Common myeloid progenitor, CD34-positive (primary cell): ENCODE measurements at regions not wholly inside any gene's neighbourhood (a gene's known extent, or its start where the extent isn't known, plus 50 kb on each side); places are given as distances from the start of the nearest gene placed in this dataset.

ENCODE experiments used
- CTCF ChIA-PET: fragments of 350-600 bp; sonication (Branson Sonifier 250); formaldehyde crosslinking; loops from one replicate; lab custom pipeline; 2021; ENCODE audit warnings: antibody characterized with exemption; lab: Charles Lee
- POLR2A ChIA-PET: fragments of 350-600 bp; sonication (Branson Sonifier 250); formaldehyde crosslinking; loops from one replicate; lab custom pipeline; 2021; ENCODE audit warnings: antibody characterized with exemption; lab: Charles Lee
- DNase-seq, 3 donors: peaks; one replicate each; pipeline versions ENCODE4 v3.0.0 to v3.0.0-alpha.2; 2013
- H3K27ac ChIP-seq, 2 experiments: 1 replicate in 1 of 2; 2 replicates in 1 of 2; pipeline ENCODE4 v1.7.0; 2013; ENCODE audit warnings: inconsistent platforms in 2 of 2, low read length in 2 of 2, mild to moderate bottlenecking in 2 of 2, low read depth in 1 of 2, moderate library complexity in 1 of 2; ENCODE audit not compliant: severe bottlenecking in 2 of 2, insufficient read depth in 1 of 2, poor library complexity in 1 of 2
- H3K27me3 ChIP-seq, 5 experiments: replicated peaks in 2 of 5; 1 replicate in 3 of 5; 2 replicates in 2 of 5; pipeline versions ENCODE4 v1.6.1 to v1.7.0; 2013; ENCODE audit warnings: low read length in 4 of 5, mild to moderate bottlenecking in 2 of 5, moderate library complexity in 2 of 5, inconsistent platforms in 1 of 5; ENCODE audit not compliant: insufficient read depth in 5 of 5, control insufficient read depth in 4 of 5
- H3K36me3 ChIP-seq, 4 experiments: 1 replicate in 2 of 4; 2 replicates in 2 of 4; pipeline versions ENCODE4 v1.6.1 to v1.7.0; 2013; ENCODE audit warnings: low read length in 3 of 4, control low read depth in 1 of 4, mild to moderate bottlenecking in 1 of 4; ENCODE audit not compliant: control insufficient read depth in 4 of 4, insufficient read depth in 4 of 4
- H3K4me1 ChIP-seq, 4 experiments: 1 replicate in 3 of 4; 2 replicates in 1 of 4; pipeline versions ENCODE4 v1.6.1 to v1.7.1; 2013; ENCODE audit warnings: low read length in 3 of 4, mild to moderate bottlenecking in 3 of 4, control low read depth in 1 of 4, inconsistent platforms in 1 of 4, moderate library complexity in 1 of 4; ENCODE audit not compliant: control insufficient read depth in 4 of 4, insufficient read depth in 4 of 4; ENCODE audit errors: control extremely low read depth in 1 of 4
- H3K4me3 ChIP-seq, 7 experiments: 1 replicate in 4 of 7; 2 replicates in 3 of 7; pipeline versions ENCODE4 v1.5.1 to v1.7.0; 2013; ENCODE audit warnings: mild to moderate bottlenecking in 7 of 7, low read length in 6 of 7, moderate library complexity in 6 of 7, inconsistent platforms in 2 of 7, low read depth in 2 of 7, control low read depth in 1 of 7; ENCODE audit not compliant: insufficient read depth in 4 of 7, control insufficient read depth in 1 of 7; ENCODE audit errors: extremely low read depth in 1 of 7
- H3K9me3 ChIP-seq, 5 experiments: 1 replicate in 4 of 5; 2 replicates in 1 of 5; pipeline versions ENCODE4 v1.6.1 to v1.7.1; 2013; ENCODE audit warnings: low read length in 4 of 5, mild to moderate bottlenecking in 2 of 5, inconsistent platforms in 1 of 5, low read depth in 1 of 5, moderate library complexity in 1 of 5; ENCODE audit not compliant: control insufficient read depth in 4 of 5, insufficient read depth in 2 of 5; ENCODE audit errors: control extremely low read depth in 1 of 5
- WGBS: methylation state at CpG from one replicate; pipeline ENCODE4 v1.1.5; 2013; ENCODE audit not compliant: insufficient coverage; 5-methylcytosine and 5-hydroxymethylcytosine counted together

DNA sequence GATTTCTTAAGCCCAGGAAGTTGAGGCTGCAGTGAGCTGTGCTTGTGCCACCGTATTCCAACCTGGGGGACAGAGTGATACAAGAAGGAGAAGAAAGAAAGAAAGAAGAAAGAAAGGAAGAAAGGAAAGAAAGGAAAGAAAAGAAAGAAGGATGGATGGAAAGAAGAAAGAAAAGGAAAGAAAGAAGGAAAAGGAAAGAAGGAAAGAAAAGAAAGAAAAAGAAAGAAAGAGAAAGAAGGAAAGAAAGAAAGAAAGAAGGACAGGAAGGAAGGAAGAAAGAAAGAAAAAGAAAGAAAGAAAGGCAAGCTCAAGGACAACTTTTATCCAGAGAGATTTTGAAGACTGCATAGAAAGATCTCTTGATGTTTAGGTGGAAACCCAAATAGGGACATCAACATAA is 120.7 kb downstream of the GMNC start:
- WGBS = 92% methylated on average over 1 of the region's 1 CpG
- no peaks in the 10 kb centered on the region for H3K36me3 ChIP-seq
- no peaks in the 10 kb centered on the region for H3K9me3 ChIP-seq
- DNase-seq = no peak
- no peak overlapping the region for H3K27ac ChIP-seq
- no peak overlapping the region for H3K4me3 ChIP-seq
- ChIA-PET POLR2A (no interaction called here), CTCF (no interaction called here)
- no peaks in the 10 kb centered on the region for H3K4me1 ChIP-seq
- H3K27me3 ChIP-seq = no peaks in the 10 kb centered on the region

DNA sequence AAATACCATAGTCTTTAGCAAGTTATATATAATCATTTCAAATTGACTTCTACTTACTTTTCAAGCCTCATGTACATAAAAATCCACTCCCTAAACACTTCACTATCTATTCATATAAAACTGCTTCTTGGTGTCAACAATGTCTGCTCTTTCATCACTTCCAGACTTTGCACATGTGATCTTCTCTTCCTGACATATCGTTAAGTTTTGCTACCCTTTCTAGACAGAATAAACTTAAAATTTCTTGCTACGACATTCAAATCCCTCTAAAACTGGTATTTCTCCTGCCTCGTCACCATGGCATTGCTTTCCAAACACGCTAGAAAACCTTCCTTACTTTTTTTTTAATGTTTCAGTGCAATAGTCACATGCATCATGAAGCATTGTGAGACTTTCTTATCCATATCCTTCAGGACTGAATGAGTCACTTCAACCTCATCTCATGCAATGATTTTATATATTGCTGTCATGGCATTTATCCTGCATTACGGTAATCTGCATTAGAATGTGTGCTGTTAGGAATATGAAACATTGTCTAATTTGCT is 122.8 kb downstream of the GMNC start:
- Histone ChIP-seq H3K27me3 (no peaks in the 10 kb centered on the region), H3K36me3 (no peaks in the 10 kb centered on the region), H3K9me3 (no peaks in the 10 kb centered on the region), H3K4me1 (no peaks in the 10 kb centered on the region), H3K27ac (no peak overlapping the region), H3K4me3 (no peak overlapping the region)
- 97% methylated on average over 4 of the region's 5 CpGs for WGBS
- no peak for DNase-seq
- ChIA-PET POLR2A (no interaction called here), CTCF (no interaction called here)

DNA sequence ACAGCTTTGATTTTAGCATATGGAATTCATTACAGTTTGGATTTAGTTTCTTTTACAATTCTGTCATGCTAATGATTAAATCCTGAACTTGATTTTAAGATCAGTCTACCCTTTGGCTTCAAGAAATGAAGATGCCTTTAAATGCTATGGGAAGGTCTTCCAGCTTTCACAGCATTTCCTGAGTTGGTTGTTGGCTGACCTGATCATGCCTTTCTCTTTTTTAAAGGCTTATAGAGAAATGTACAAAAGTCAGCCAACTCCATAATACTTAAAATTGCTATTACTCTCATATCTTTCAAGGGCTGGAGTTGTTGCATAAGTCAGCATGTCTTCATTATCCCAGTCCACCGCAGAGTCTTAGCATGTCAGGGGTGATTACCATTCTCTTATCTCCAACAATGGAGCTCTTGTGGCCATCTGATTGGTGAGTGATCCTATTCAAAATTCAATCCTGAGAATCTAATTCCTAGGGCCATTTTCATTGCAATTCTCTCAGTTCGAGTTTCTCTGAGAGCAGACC is 123.8 kb downstream of the GMNC start:
- CTCF ChIA-PET = no interaction called here
- Histone ChIP-seq H3K36me3 (no peaks in the 10 kb centered on the region), H3K27me3 (no peaks in the 10 kb centered on the region), H3K4me3 (no peak overlapping the region), H3K27ac (no peak overlapping the region), H3K9me3 (no peaks in the 10 kb centered on the region), H3K4me1 (no peaks in the 10 kb centered on the region)
- no peak for DNase-seq
- POLR2A ChIA-PET = no interaction called here
- WGBS = 100% methylated on average over 1 of the region's 2 CpGs

DNA sequence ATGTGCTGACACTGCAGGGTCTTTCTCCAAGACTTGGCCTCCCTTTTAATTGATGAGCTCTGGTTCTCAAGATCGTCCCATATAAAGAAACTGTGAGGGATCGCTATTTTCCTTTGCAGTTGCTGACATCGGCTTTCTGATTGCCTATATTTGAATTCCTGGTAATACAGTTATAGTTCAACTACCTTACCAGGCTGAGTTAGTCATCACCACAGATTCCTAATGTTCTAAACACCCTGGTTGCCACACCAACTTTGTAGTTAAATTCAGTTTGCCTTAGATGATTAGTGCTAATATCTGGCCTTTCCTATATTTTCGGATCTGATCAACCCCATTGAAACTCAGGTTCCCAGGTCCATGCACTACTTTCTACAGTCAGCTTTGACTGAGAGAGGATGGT is 125.0 kb downstream of the GMNC start:
- POLR2A ChIA-PET = no interaction called here
- Histone ChIP-seq H3K27ac (no peak overlapping the region), H3K36me3 (no peaks in the 10 kb centered on the region), H3K9me3 (no peaks in the 10 kb centered on the region), H3K4me3 (no peak overlapping the region), H3K4me1 (no peaks in the 10 kb centered on the region), H3K27me3 (no peaks in the 10 kb centered on the region)
- DNase-seq = no peak
- CTCF ChIA-PET = no interaction called here
- WGBS = 100% methylated on average over 2 of the region's 4 CpGs

DNA sequence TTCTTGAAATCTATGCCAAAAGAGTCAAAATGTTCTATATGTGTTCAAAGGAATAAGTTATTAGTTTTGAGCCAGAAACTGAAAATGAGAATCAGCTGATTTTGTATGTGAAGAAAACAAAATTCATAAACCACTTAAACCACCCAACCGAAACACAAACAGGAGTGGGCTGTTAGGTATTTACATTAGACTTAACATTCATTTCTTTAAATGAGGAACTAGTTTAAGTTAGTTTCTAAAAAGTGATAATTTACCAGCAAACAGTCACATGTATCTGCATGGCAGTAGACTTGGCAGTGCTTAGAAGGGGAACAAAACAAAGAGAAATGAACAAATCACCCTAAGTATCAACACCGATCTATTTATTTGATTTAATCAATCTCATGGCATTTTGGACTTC is 128.0 kb downstream of the GMNC start:
- H3K4me3 ChIP-seq = no peak overlapping the region
- ChIA-PET POLR2A (no interaction called here), CTCF (no interaction called here)
- H3K4me1 ChIP-seq = no peaks in the 10 kb centered on the region
- WGBS = no CpG with 5 or more reads among the region's 2 CpGs
- no peak for DNase-seq
- H3K27me3 ChIP-seq = no peaks in the 10 kb centered on the region
- H3K9me3 ChIP-seq = no peaks in the 10 kb centered on the region
- no peak overlapping the region for H3K27ac ChIP-seq
- H3K36me3 ChIP-seq = no peaks in the 10 kb centered on the region

DNA sequence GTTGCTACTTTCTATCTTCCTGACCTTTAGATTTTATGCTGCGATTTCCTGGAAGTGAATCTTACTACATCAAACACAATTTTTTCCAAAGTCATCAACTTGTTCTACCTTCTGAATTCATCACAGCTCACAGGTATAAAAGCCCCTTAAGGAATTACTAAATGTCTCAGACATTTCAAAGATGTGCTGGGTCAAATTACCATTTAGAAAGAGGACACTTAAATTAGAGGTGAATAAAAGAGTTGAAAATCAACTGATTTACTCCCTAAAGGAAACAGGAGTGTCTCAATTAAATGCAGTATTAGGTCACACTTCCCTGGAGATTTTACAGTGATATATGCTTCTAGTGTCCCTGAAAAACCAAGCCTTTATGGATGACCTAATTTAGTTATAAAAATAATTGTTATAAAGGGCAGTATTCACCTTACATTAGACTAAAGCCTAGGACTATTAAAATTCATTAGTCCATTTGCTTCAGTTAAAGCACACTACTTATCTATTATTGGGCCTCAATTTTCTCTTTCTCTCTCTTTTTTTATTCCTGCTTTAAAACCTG is 128.8 kb downstream of the GMNC start:
- 40% methylated on average over 1 of the region's 1 CpG for WGBS
- H3K4me1 ChIP-seq = no peaks in the 10 kb centered on the region
- ChIA-PET POLR2A (no interaction called here), CTCF (no interaction called here)
- H3K27me3 ChIP-seq = no peaks in the 10 kb centered on the region
- no peak overlapping the region for H3K4me3 ChIP-seq
- H3K9me3 ChIP-seq = no peaks in the 10 kb centered on the region
- no peaks in the 10 kb centered on the region for H3K36me3 ChIP-seq
- DNase-seq = no peak
- H3K27ac ChIP-seq = no peak overlapping the region

DNA sequence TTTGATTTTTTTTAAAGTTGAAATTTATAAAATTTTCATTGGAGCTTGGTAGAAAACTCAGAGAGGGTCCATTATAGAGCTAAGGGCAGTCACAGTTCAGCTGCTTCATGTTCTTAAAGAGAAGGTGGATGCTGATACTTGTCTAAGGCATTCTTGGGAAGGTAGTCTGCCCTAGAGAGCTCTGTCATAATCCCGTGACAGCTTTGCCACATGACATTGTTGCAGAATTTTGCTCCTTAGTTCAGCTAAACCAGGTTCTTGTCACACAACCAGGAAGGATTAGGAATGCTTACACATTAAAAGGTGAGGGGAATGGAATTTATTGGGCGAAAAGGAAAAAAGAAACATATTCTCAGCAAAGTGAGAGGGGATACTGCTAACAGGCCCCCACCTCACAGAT is 130.9 kb downstream of the GMNC start:
- DNase-seq = no peak
- 100% methylated on average over 2 of the region's 2 CpGs for WGBS
- H3K27ac ChIP-seq = no peak overlapping the region
- H3K4me1 ChIP-seq = no peaks in the 10 kb centered on the region
- H3K36me3 ChIP-seq = no peaks in the 10 kb centered on the region
- no peaks in the 10 kb centered on the region for H3K9me3 ChIP-seq
- ChIA-PET POLR2A (no interaction called here), CTCF (no interaction called here)
- peaks cover 0 to 2% (median 0%) of the 10 kb centered on the region in 5 experiments for H3K27me3 ChIP-seq
- no peak overlapping the region for H3K4me3 ChIP-seq
